ENCODE measurements at regions not wholly inside any gene's neighbourhood (a gene's known extent, or its start where the extent isn't known, plus 50 kb on each side); places are given as distances from the start of the nearest gene placed in this dataset.

DNA sequence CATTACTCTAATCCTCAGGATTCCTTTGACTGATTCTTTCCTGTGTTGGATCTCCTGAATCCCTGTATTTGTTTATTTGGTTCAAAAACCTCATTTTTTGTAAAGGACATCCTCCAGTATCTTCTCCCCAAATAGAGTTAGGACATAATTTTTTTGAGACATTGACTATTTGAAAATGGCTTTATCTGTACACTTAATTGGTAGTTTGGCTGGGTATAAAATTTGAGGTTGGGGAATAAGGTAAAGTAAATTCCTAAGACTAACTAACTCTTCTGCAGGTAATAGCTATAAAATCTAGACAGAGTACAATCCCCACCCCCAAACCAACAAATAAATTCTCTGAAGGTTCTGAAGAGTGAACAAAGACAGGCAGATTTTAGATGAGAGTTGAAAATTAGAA is 114.4 kb downstream of the CTTN start:
- no peak overlapping the region for H4K5ac ChIP-seq (ENCODE audit: insufficient read length, low read depth, low read length)
- no peaks in the 10 kb centered on the region for H4K20me1 ChIP-seq (ENCODE audit: control insufficient read depth, insufficient read depth, insufficient read length)
- DNase-seq = no peak
- no peak overlapping the region for H4K91ac ChIP-seq (ENCODE audit: insufficient read length, low read depth, low read length)
- H3K23ac ChIP-seq (ENCODE audit: insufficient read length, low read depth, low read length) = no peak overlapping the region
- H3T11ph ChIP-seq (ENCODE audit: low read length) = no peak overlapping the region
- no peak overlapping the region; a peak in 1 of 5 replicates for H3K4me3 Mint-ChIP-seq
- no peak overlapping the region for H2BK120ac ChIP-seq (ENCODE audit: low read depth, low read length, poor library complexity, severe bottlenecking)
- no peak overlapping the region for H3K18ac ChIP-seq (ENCODE audit: insufficient read length, low read depth, low read length)
- H3K4me2 ChIP-seq (ENCODE audit: insufficient read depth, insufficient read length, low read length) = no peak overlapping the region
- TF ChIP-seq, protein P1, sequence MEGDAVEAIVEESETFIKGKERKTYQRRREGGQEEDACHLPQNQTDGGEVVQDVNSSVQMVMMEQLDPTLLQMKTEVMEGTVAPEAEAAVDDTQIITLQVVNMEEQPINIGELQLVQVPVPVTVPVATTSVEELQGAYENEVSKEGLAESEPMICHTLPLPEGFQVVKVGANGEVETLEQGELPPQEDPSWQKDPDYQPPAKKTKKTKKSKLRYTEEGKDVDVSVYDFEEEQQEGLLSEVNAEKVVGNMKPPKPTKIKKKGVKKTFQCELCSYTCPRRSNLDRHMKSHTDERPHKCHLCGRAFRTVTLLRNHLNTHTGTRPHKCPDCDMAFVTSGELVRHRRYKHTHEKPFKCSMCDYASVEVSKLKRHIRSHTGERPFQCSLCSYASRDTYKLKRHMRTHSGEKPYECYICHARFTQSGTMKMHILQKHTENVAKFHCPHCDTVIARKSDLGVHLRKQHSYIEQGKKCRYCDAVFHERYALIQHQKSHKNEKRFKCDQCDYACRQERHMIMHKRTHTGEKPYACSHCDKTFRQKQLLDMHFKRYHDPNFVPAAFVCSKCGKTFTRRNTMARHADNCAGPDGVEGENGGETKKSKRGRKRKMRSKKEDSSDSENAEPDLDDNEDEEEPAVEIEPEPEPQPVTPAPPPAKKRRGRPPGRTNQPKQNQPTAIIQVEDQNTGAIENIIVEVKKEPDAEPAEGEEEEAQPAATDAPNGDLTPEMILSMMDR (conservative IDR thresholded peaks at IDR 0.05) = no peak
- no peak overlapping the region for H2AK5ac ChIP-seq (ENCODE audit: insufficient read length, low read length)
- no peak overlapping the region for H4K8ac ChIP-seq (replicated peaks; ENCODE audit: insufficient read length, low read depth, low read length)
- peaks cover 12 to 21% of the 10 kb centered on the region in 2 experiments; a peak in 4 of 5 replicates for H3K9me3 Mint-ChIP-seq
- no peak overlapping the region for H2BK12ac ChIP-seq (ENCODE audit: insufficient read length, low read depth, low read length)
- no peak overlapping the region for H3K14ac ChIP-seq (ENCODE audit: insufficient read depth, low read length)
- H3K56ac ChIP-seq (ENCODE audit: insufficient read length, low read depth, low read length) = no peak overlapping the region
- H3K4me1 Mint-ChIP-seq = peaks cover 7 to 11% of the 10 kb centered on the region in 2 experiments
- peaks cover 4 to 12% (median 7%) of the 10 kb centered on the region in 3 experiments; a peak in 5 of 7 replicates for H3K36me3 Mint-ChIP-seq (ENCODE audit: insufficient read depth in 1 of 3, low read depth in 3 of 3)
- H3K79me1 ChIP-seq (ENCODE audit: insufficient read depth, low read depth, low read length, poor library complexity, severe bottlenecking) = no peaks in the 10 kb centered on the region
- no peaks in the 10 kb centered on the region for H3K9me3 ChIP-seq (ENCODE audit: control insufficient read depth, low read depth, low read length)
- H3K9ac ChIP-seq (ENCODE audit: extremely low read depth, insufficient read length, low read length) = no peak overlapping the region
- H3K4ac ChIP-seq (ENCODE audit: low read depth, low read length) = no peak overlapping the region
- peaks cover 9% of the 10 kb centered on the region; the same call in 1 of the 2 replicates for H3K27me3 Mint-ChIP-seq (ENCODE audit: low read depth)
- H2BK20ac ChIP-seq (ENCODE audit: low read depth, low read length, poor library complexity, severe bottlenecking) = no peak overlapping the region
- no peaks in the 10 kb centered on the region for H3K23me2 ChIP-seq (ENCODE audit: insufficient read length, low read depth, low read length, poor library complexity, severe bottlenecking)
- H2BK15ac ChIP-seq (ENCODE audit: low read depth, low read length) = no peak overlapping the region
- H2AFZ ChIP-seq (ENCODE audit: low read length) = no peak overlapping the region
- peaks cover 2% of the 10 kb centered on the region; the same call in 1 of the 2 replicates for H3K4me1 ChIP-seq (ENCODE audit: insufficient read depth, low read length)
- no peaks in the 10 kb centered on the region for H3K27me3 ChIP-seq (ENCODE audit: insufficient read depth, low read length)
- no peaks in the 10 kb centered on the region; the same call in 1 of the 2 replicates for H3K79me2 ChIP-seq (ENCODE audit: insufficient read depth, low read length)
- no peak overlapping the region for H3K27ac Mint-ChIP-seq
- H3K27ac ChIP-seq (ENCODE audit: insufficient read length, low read depth, low read length) = no peak overlapping the region
- H2BK5ac ChIP-seq (ENCODE audit: insufficient read length, low read length) = no peak overlapping the region
